ENCODE measurements at regions not wholly inside any gene's neighbourhood (a gene's known extent, or its start where the extent isn't known, plus 50 kb on each side); places are given as distances from the start of the nearest gene placed in this dataset.

DNA sequence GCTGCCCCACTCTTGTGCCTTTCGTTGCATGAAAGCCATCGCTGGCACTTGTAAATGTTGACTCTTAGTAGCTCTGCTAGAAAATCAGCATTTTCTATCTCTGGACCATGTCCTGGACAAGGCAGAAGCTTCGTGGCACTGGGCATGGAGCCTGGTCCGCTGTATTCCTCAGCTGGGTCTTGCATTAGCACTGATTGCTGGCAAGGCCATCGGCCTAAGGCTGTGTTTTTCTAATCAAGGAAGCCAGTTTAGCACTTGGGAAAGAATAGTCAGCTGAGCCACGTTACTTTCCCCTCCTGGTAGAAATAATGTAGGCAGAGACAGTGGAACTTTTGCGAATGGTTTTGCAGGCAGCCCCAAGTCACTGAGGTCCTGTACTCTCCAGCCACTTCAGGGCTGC, 180.2 kb upstream of the EOLA2 start:
- Histone ChIP-seq H3K27me3 (replicated peaks in 1 of 2; ENCODE audit: control insufficient read depth in 2 of 2, insufficient read depth in 2 of 2, low read length in 1 of 2) (no peaks in the 10 kb centered on the region), H3K4me2 (ENCODE audit: control insufficient read depth, insufficient read depth) (no peak overlapping the region), H4K20me1 (ENCODE audit: control insufficient read depth, insufficient read depth) (no peaks in the 10 kb centered on the region), H3K27ac (ENCODE audit: control insufficient read depth, insufficient read depth) (no peak overlapping the region), H3K9me3 (replicated peaks; ENCODE audit: control insufficient read depth, insufficient read depth, low read length) (no peaks in the 10 kb centered on the region), H3K79me2 (ENCODE audit: control insufficient read depth, insufficient read depth, low read length) (no peaks in the 10 kb centered on the region), H2AFZ (ENCODE audit: control insufficient read depth, low read depth, low read length) (no peak overlapping the region), H3K4me3 (no peak overlapping the region), H3K9ac (ENCODE audit: control insufficient read depth, insufficient read depth, low read length) (no peak overlapping the region), H3K36me3 (ENCODE audit: control insufficient read depth in 2 of 2, insufficient read depth in 2 of 2, low read length in 1 of 2) (no peaks in the 10 kb centered on the region), H3K4me1 (ENCODE audit: control insufficient read depth, insufficient read depth, low read length) (no peaks in the 10 kb centered on the region)
- SMC1A ChIA-PET (ENCODE audit: uncharacterized antibody, unreplicated experiment), result no interaction called here
- RAD21 ChIA-PET (ENCODE audit: unreplicated experiment), result no interaction called here
- ATAC-seq (no peak), FAIRE-seq (no peak), DNase-seq (ENCODE audit: low read depth, low spot score) (no peak)
- in situ Hi-C loops (cut with MboI) (no loop called here), intact Hi-C loops (cut with micrococcal nuclease; ENCODE audit: unreplicated experiment) (no loop called here)
- CTCF ChIA-PET, result no interaction called here
- TF ChIP-seq, protein P1, sequence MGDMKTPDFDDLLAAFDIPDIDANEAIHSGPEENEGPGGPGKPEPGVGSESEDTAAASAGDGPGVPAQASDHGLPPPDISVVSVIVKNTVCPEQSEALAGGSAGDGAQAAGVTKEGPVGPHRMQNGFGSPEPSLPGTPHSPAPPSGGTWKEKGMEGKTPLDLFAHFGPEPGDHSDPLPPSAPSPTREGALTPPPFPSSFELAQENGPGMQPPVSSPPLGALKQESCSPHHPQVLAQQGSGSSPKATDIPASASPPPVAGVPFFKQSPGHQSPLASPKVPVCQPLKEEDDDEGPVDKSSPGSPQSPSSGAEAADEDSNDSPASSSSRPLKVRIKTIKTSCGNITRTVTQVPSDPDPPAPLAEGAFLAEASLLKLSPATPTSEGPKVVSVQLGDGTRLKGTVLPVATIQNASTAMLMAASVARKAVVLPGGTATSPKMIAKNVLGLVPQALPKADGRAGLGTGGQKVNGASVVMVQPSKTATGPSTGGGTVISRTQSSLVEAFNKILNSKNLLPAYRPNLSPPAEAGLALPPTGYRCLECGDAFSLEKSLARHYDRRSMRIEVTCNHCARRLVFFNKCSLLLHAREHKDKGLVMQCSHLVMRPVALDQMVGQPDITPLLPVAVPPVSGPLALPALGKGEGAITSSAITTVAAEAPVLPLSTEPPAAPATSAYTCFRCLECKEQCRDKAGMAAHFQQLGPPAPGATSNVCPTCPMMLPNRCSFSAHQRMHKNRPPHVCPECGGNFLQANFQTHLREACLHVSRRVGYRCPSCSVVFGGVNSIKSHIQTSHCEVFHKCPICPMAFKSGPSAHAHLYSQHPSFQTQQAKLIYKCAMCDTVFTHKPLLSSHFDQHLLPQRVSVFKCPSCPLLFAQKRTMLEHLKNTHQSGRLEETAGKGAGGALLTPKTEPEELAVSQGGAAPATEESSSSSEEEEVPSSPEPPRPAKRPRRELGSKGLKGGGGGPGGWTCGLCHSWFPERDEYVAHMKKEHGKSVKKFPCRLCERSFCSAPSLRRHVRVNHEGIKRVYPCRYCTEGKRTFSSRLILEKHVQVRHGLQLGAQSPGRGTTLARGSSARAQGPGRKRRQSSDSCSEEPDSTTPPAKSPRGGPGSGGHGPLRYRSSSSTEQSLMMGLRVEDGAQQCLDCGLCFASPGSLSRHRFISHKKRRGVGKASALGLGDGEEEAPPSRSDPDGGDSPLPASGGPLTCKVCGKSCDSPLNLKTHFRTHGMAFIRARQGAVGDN (IDR thresholded peaks at IDR 0.05), result no peak
- TF ChIP-seq CHD1 (IDR thresholded peaks at IDR 0.05; ENCODE audit: low read depth, low read length) (no peak), CBFB (IDR thresholded peaks at IDR 0.05; ENCODE audit: low read depth) (no peak), RB1 (IDR thresholded peaks at IDR 0.05; ENCODE audit: borderline replicate concordance) (no peak), SMC3 (IDR thresholded peaks at IDR 0.05; ENCODE audit: borderline replicate concordance, low read length) (no peak), STAT3 (IDR thresholded peaks at IDR 0.05; ENCODE audit: low read depth, low read length) (no peak)
- TF ChIP-seq, protein P2, sequence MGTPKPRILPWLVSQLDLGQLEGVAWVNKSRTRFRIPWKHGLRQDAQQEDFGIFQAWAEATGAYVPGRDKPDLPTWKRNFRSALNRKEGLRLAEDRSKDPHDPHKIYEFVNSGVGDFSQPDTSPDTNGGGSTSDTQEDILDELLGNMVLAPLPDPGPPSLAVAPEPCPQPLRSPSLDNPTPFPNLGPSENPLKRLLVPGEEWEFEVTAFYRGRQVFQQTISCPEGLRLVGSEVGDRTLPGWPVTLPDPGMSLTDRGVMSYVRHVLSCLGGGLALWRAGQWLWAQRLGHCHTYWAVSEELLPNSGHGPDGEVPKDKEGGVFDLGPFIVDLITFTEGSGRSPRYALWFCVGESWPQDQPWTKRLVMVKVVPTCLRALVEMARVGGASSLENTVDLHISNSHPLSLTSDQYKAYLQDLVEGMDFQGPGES (IDR thresholded peaks at IDR 0.05), result no peak
- WGBS (ENCODE audit: insufficient coverage, insufficient replicate concordance, low lambda C conversion rate, missing lambda C conversion rate), result 26% methylated on average over 7 of the region's 7 CpGs
- POLR2A ChIA-PET, result no interaction called here
- BruUV-seq (replicated peaks), result no TSS peak
